ENCODE measurements at regions not wholly inside any gene's neighbourhood (a gene's known extent, or its start where the extent isn't known, plus 50 kb on each side); places are given as distances from the start of the nearest gene placed in this dataset.

- ATAC-seq (no peak), DNase-seq (no peak)
- ChIA-PET POLR2A (no interaction called here), CTCF (interaction anchor here (4.9 kb wide), 1 partner anchor 237 kb away, joined by 41 read pairs; no protein-coding TSS in a partner anchor)
- H3K27ac Mint-ChIP-seq: no peak overlapping the region
- H3K27me3 Mint-ChIP-seq: no peaks in the 10 kb centered on the region
- H3K4me1 Mint-ChIP-seq (ENCODE audit: low read depth): peaks cover 2% of the 10 kb centered on the region
- peaks cover 3% of the 10 kb centered on the region for H3K36me3 Mint-ChIP-seq (ENCODE audit: low read depth)
- no peaks in the 10 kb centered on the region for H3K9me3 Mint-ChIP-seq
- TF ChIP-seq CTCF (IDR thresholded peaks at IDR 0.05): no peak
- H3K4me3 Mint-ChIP-seq: no peak overlapping the region
- intact Hi-C loops (cut with micrococcal nuclease): loop anchor here (1.0 to 10.0 kb wide), 2 partner anchors 237 to 523 kb away; no protein-coding TSS in a partner anchor
Measured at GRCh38 chr3:113051787-113052186, 61.0 kb downstream of the GTPBP8 start.

GRCh38 chr3:113053169-113053568 is 62.4 kb downstream of the GTPBP8 start:
- POLR2A ChIA-PET: no interaction called here
- no peak for TF ChIP-seq CTCF (IDR thresholded peaks at IDR 0.05)
- Mint-ChIP-seq H3K4me3 (no peak overlapping the region), H3K36me3 (ENCODE audit: low read depth) (no peaks in the 10 kb centered on the region), H3K27ac (no peak overlapping the region), H3K27me3 (no peaks in the 10 kb centered on the region), H3K9me3 (no peaks in the 10 kb centered on the region), H3K4me1 (ENCODE audit: low read depth) (peaks cover 6% of the 10 kb centered on the region)
- ATAC-seq: no peak
- DNase-seq: no peak
- intact Hi-C loops (cut with micrococcal nuclease): loop anchor here (10.0 kb wide), 1 partner anchor 522 kb away; no protein-coding TSS in a partner anchor
- CTCF ChIA-PET: interaction anchor here (1.1 to 4.9 kb wide), 3 partner anchors 235 to 524 kb away, joined by 3 to 41 read pairs (median 5); no protein-coding TSS in a partner anchor

- H3K4me3 Mint-ChIP-seq: no peak overlapping the region
- CTCF ChIA-PET: interaction anchor here (1.4 to 4.9 kb wide), 2 partner anchors 234 to 320 kb away, joined by 3 to 41 read pairs; no protein-coding TSS in a partner anchor
- no peak for DNase-seq
- POLR2A ChIA-PET: no interaction called here
- H3K9me3 Mint-ChIP-seq: no peaks in the 10 kb centered on the region
- ATAC-seq: no peak
- intact Hi-C loops (cut with micrococcal nuclease): loop anchor here (10.0 kb wide), 1 partner anchor 520 kb away; no protein-coding TSS in a partner anchor
- no peak overlapping the region for H3K27ac Mint-ChIP-seq
- H3K4me1 Mint-ChIP-seq (ENCODE audit: low read depth): peaks cover 6% of the 10 kb centered on the region
- TF ChIP-seq CTCF (IDR thresholded peaks at IDR 0.05): no peak
- H3K27me3 Mint-ChIP-seq: no peaks in the 10 kb centered on the region
- no peaks in the 10 kb centered on the region for H3K36me3 Mint-ChIP-seq (ENCODE audit: low read depth)
Measured at GRCh38 chr3:113054552-113054951, 63.8 kb downstream of the GTPBP8 start.

- CTCF ChIA-PET: interaction anchor here (1.1 to 4.9 kb wide), 2 partner anchors 12 to 233 kb away, joined by 5 to 41 read pairs; no protein-coding TSS in a partner anchor
Measured at GRCh38 chr3:113055201-113055600, 64.4 kb downstream of the GTPBP8 start.

More at GRCh38 chr3:113055201-113055600, 64.4 kb downstream of the GTPBP8 start:
- intact Hi-C loops (cut with micrococcal nuclease): loop anchor here (10.0 kb wide), 1 partner anchor 520 kb away; no protein-coding TSS in a partner anchor
- H3K27me3 Mint-ChIP-seq: no peaks in the 10 kb centered on the region
- no peak for TF ChIP-seq CTCF (IDR thresholded peaks at IDR 0.05)
- no peak overlapping the region for H3K4me3 Mint-ChIP-seq
- POLR2A ChIA-PET: no interaction called here
- H3K27ac Mint-ChIP-seq: no peak overlapping the region
- no peaks in the 10 kb centered on the region for H3K36me3 Mint-ChIP-seq (ENCODE audit: low read depth)
- no peaks in the 10 kb centered on the region for H3K9me3 Mint-ChIP-seq
- DNase-seq (no peak), ATAC-seq (no peak)
- H3K4me1 Mint-ChIP-seq (ENCODE audit: low read depth): peaks cover 6% of the 10 kb centered on the region
